SK-N-SH treated with all-trans-retinoic acid at 6 μM for 48 hours (cell line): ENCODE measurements at regions not wholly inside any gene's neighbourhood (a gene's known extent, or its start where the extent isn't known, plus 50 kb on each side); places are given as distances from the start of the nearest gene placed in this dataset.

Experiments used
- ATAC-seq: fragments of 200-7000 bp; cut with Tn5 transposase; 3 replicates; pipeline ENCODE4 v1.9.1; 2020; ENCODE audit warnings: mild to moderate bottlenecking, moderate library complexity
- ARNTL ChIP-seq: fragments of 450-650 bp; formaldehyde crosslinking; IDR thresholded peaks from 2 replicates; pipeline ENCODE4 v1.5.0; 2020; ENCODE audit warnings: low read depth, mild to moderate bottlenecking, moderate library complexity, borderline replicate concordance
- BACH2 ChIP-seq: fragments of 250-450 bp; sonication (Bioruptor Pico); IDR thresholded peaks from 2 replicates; pipeline ENCODE4 v1.9.0; 2021; ENCODE audit warnings: mild to moderate bottlenecking, borderline replicate concordance
- ESRRG ChIP-seq: fragments of 250-450 bp; sonication (Bioruptor Pico); IDR thresholded peaks from 2 replicates; pipeline ENCODE4 v1.6.1; 2021; ENCODE audit warnings: mild to moderate bottlenecking
- GLIS3 ChIP-seq: fragments of 250-450 bp; sonication (Bioruptor Pico); IDR thresholded peaks from 2 replicates; pipeline ENCODE4 v1.5.0; 2020; ENCODE audit warnings: mild to moderate bottlenecking, moderate library complexity
- ISL1 ChIP-seq: fragments of 250-450 bp; sonication (Bioruptor Pico); IDR thresholded peaks from 2 replicates; pipeline ENCODE4 v2.1.2; 2022; ENCODE audit warnings: mild to moderate bottlenecking, moderate library complexity
- OSR1 ChIP-seq: fragments of 250-450 bp; sonication (Bioruptor Pico); IDR thresholded peaks from 2 replicates; pipeline ENCODE4 v1.8.0; 2022; ENCODE audit warnings: moderate library complexity, mild to moderate bottlenecking, inconsistent platforms
- POU6F1 ChIP-seq: fragments of 250-450 bp; sonication (Bioruptor Pico); IDR thresholded peaks from 2 replicates; pipeline ENCODE4 v1.8.0; 2021; ENCODE audit warnings: low read depth, mild to moderate bottlenecking, moderate library complexity, borderline replicate concordance
- PPARA ChIP-seq: fragments of 250-450 bp; sonication (Bioruptor Pico); IDR thresholded peaks from 2 replicates; pipeline ENCODE4 v1.5.0; 2020; ENCODE audit warnings: mild to moderate bottlenecking, borderline replicate concordance
- RARB ChIP-seq: fragments of 250-450 bp; sonication (Bioruptor Pico); IDR thresholded peaks from 2 replicates; pipeline ENCODE4 v1.8.0; 2021; ENCODE audit warnings: mild to moderate bottlenecking, moderate library complexity
- SNAI2 ChIP-seq: fragments of 250-450 bp; sonication (Bioruptor Pico); IDR thresholded peaks from 2 replicates; pipeline ENCODE4 v1.5.0; 2020; ENCODE audit warnings: mild to moderate bottlenecking, moderate library complexity
- TCF4 ChIP-seq: fragments of 250-450 bp; sonication (Bioruptor Pico); IDR thresholded peaks from 2 replicates; pipeline ENCODE4 v1.8.0; 2021; ENCODE audit warnings: mild to moderate bottlenecking, moderate library complexity, borderline replicate concordance
- TOX ChIP-seq: fragments of 250-450 bp; sonication (Bioruptor Pico); IDR thresholded peaks from 2 replicates; pipeline ENCODE4 v1.8.0; 2021; ENCODE audit warnings: mild to moderate bottlenecking, moderate library complexity, borderline replicate concordance
- TSHZ2 ChIP-seq: fragments of 250-450 bp; sonication (Bioruptor Pico); IDR thresholded peaks from 2 replicates; pipeline ENCODE4 v1.5.0; 2020; ENCODE audit warnings: mild to moderate bottlenecking, moderate library complexity
- ZC3H10 ChIP-seq: fragments of 250-450 bp; sonication (Bioruptor Pico); IDR thresholded peaks from 2 replicates; pipeline ENCODE4 v1.5.1; 2021; ENCODE audit warnings: mild to moderate bottlenecking, moderate library complexity
- ZFP3 ChIP-seq: fragments of 250-450 bp; sonication (Bioruptor Pico); IDR thresholded peaks from 2 replicates; pipeline ENCODE4 v1.5.0; 2020; ENCODE audit warnings: mild to moderate bottlenecking, moderate library complexity
- ZFP30 ChIP-seq: fragments of 450-650 bp; formaldehyde crosslinking; IDR thresholded peaks from 2 replicates; pipeline ENCODE4 v1.5.0; 2022; ENCODE audit warnings: mild to moderate bottlenecking, moderate library complexity
- ZNF565 ChIP-seq: fragments of 450-650 bp; formaldehyde crosslinking; conservative IDR thresholded peaks from 2 replicates; pipeline ENCODE4 v1.5.0; 2020; ENCODE audit warnings: low read depth, mild to moderate bottlenecking, moderate library complexity
- ZNF70 ChIP-seq: fragments of 450-650 bp; formaldehyde crosslinking; IDR thresholded peaks from 2 replicates; pipeline ENCODE4 v1.5.0; 2020; ENCODE audit warnings: mild to moderate bottlenecking, moderate library complexity
- ZNF8 ChIP-seq: fragments of 450-650 bp; formaldehyde crosslinking; IDR thresholded peaks from 2 replicates; pipeline ENCODE4 v1.5.0; 2020; ENCODE audit warnings: mild to moderate bottlenecking, moderate library complexity
- TF ChIP-seq, protein P1 (sequence below): fragments of 250-450 bp; sonication (Bioruptor Pico); IDR thresholded peaks from 2 replicates; pipeline ENCODE4 v1.8.0; 2020; ENCODE audit warnings: mild to moderate bottlenecking, moderate library complexity, borderline replicate concordance
- TF ChIP-seq, protein P2 (sequence below): fragments of 250-450 bp; sonication (Bioruptor Pico); IDR thresholded peaks from 2 replicates; pipeline ENCODE4 v1.5.1; 2021; ENCODE audit warnings: mild to moderate bottlenecking, moderate library complexity
- TF ChIP-seq, protein P3 (sequence below): fragments of 250-450 bp; sonication (Bioruptor Pico); IDR thresholded peaks from 2 replicates; pipeline ENCODE4 v1.5.1; 2020; ENCODE audit warnings: low read depth, mild to moderate bottlenecking, moderate library complexity

- ATAC-seq, result no peak
- TF ChIP-seq RARB (CRISPR knock-in tag) (no peak), ZC3H10 (CRISPR knock-in tag) (no peak), SNAI2 (no peak), POU6F1 (no peak), ISL1 (CRISPR knock-in tag) (no peak), ZNF8 (no peak), ESRRG (no peak), ZNF565 (CRISPR knock-in tag) (no peak), ARNTL (CRISPR knock-in tag) (no peak), TSHZ2 (CRISPR knock-in tag) (no peak), BACH2 (CRISPR knock-in tag) (no peak), ZFP3 (CRISPR knock-in tag) (no peak), TOX (CRISPR knock-in tag) (no peak), GLIS3 (CRISPR knock-in tag) (no peak), ZFP30 (CRISPR knock-in tag) (no peak), ZNF70 (CRISPR knock-in tag) (no peak), TCF4 (CRISPR knock-in tag) (no peak), PPARA (CRISPR knock-in tag) (no peak)
- TF ChIP-seq, protein P1, sequence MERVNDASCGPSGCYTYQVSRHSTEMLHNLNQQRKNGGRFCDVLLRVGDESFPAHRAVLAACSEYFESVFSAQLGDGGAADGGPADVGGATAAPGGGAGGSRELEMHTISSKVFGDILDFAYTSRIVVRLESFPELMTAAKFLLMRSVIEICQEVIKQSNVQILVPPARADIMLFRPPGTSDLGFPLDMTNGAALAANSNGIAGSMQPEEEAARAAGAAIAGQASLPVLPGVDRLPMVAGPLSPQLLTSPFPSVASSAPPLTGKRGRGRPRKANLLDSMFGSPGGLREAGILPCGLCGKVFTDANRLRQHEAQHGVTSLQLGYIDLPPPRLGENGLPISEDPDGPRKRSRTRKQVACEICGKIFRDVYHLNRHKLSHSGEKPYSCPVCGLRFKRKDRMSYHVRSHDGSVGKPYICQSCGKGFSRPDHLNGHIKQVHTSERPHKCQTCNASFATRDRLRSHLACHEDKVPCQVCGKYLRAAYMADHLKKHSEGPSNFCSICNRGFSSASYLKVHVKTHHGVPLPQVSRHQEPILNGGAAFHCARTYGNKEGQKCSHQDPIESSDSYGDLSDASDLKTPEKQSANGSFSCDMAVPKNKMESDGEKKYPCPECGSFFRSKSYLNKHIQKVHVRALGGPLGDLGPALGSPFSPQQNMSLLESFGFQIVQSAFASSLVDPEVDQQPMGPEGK (CRISPR knock-in tag), result no peak
- TF ChIP-seq, protein P2, sequence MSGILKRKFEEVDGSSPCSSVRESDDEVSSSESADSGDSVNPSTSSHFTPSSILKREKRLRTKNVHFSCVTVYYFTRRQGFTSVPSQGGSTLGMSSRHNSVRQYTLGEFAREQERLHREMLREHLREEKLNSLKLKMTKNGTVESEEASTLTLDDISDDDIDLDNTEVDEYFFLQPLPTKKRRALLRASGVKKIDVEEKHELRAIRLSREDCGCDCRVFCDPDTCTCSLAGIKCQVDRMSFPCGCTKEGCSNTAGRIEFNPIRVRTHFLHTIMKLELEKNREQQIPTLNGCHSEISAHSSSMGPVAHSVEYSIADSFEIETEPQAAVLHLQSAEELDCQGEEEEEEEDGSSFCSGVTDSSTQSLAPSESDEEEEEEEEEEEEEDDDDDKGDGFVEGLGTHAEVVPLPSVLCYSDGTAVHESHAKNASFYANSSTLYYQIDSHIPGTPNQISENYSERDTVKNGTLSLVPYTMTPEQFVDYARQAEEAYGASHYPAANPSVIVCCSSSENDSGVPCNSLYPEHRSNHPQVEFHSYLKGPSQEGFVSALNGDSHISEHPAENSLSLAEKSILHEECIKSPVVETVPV (CRISPR knock-in tag), result no peak
Observed at GRCh38 chrX:138777230-138777629, 65.7 kb upstream of the FGF13 start.

- TF ChIP-seq GLIS3 (CRISPR knock-in tag) (no peak), ZFP3 (CRISPR knock-in tag) (no peak)
- peak; percentile 58; the same call in 1 of the 3 replicates for ATAC-seq
Observed at GRCh38 chrX:138775517-138775916, 64.0 kb upstream of the FGF13 start.

GRCh38 chrX:138771047-138771446 lies 59.5 kb upstream of the FGF13 start:
- no peak for TF ChIP-seq TSHZ2 (CRISPR knock-in tag)
- no peak for TF ChIP-seq SNAI2
- TF ChIP-seq OSR1 (CRISPR knock-in tag), result no peak
- no peak for TF ChIP-seq ZC3H10 (CRISPR knock-in tag)
- no peak for TF ChIP-seq BACH2 (CRISPR knock-in tag)
- TF ChIP-seq GLIS3 (CRISPR knock-in tag), result no peak
- TF ChIP-seq TOX (CRISPR knock-in tag), result no peak
- no peak for TF ChIP-seq PPARA (CRISPR knock-in tag)
- TF ChIP-seq, protein P1 (CRISPR knock-in tag), result no peak
- TF ChIP-seq ZFP3 (CRISPR knock-in tag), result no peak
- TF ChIP-seq ZNF8, result no peak
- TF ChIP-seq ARNTL (CRISPR knock-in tag), result no peak
- TF ChIP-seq, protein P3, sequence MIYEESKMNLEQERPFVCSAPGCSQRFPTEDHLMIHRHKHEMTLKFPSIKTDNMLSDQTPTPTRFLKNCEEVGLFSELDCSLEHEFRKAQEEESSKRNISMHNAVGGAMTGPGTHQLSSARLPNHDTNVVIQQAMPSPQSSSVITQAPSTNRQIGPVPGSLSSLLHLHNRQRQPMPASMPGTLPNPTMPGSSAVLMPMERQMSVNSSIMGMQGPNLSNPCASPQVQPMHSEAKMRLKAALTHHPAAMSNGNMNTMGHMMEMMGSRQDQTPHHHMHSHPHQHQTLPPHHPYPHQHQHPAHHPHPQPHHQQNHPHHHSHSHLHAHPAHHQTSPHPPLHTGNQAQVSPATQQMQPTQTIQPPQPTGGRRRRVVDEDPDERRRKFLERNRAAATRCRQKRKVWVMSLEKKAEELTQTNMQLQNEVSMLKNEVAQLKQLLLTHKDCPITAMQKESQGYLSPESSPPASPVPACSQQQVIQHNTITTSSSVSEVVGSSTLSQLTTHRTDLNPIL (CRISPR knock-in tag), result no peak
- no peak for ATAC-seq
